K562 (cell line): ENCODE measurements at regions not wholly inside any gene's neighbourhood (a gene's known extent, or its start where the extent isn't known, plus 50 kb on each side); places are given as distances from the start of the nearest gene placed in this dataset.

Source experiments
- BACH1 ChIP-seq: fragments of 200-800 bp; sonication (Bioruptor generic); IDR thresholded peaks from 2 replicates; pipeline ENCODE4 v1.6.1; 2016; ENCODE audit warnings: missing genetic modification characterization, missing compliant biosample characterization
- BDP1 ChIP-seq: IDR thresholded peaks from 3 replicates; pipeline ENCODE4 v1.6.1; 2011; ENCODE audit not compliant: insufficient read length, insufficient read depth
- COPS2 ChIP-seq: fragments of 450-650 bp; conservative IDR thresholded peaks from 2 replicates; pipeline ENCODE4 v1.6.1; 2016; ENCODE audit warnings: mild to moderate bottlenecking, moderate library complexity
- HDGF ChIP-seq: fragments of 450-650 bp; IDR thresholded peaks from 2 replicates; pipeline ENCODE4 v1.6.1; 2016
- MCM2 ChIP-seq: fragments of 450-650 bp; IDR thresholded peaks from 2 replicates; pipeline ENCODE4 v1.6.1; 2017; ENCODE audit warnings: low read depth, mild to moderate bottlenecking
- MECOM ChIP-seq: fragments of 250-450 bp; sonication (Bioruptor Pico); IDR thresholded peaks from 2 replicates; pipeline ENCODE4 v1.8.0; 2022; ENCODE audit warnings: inconsistent platforms
- NFE2L1 ChIP-seq: fragments of 450-650 bp; IDR thresholded peaks from 2 replicates; pipeline ENCODE4 v1.6.1; 2016; ENCODE audit warnings: missing genetic modification characterization, low read depth, mild to moderate bottlenecking, missing compliant biosample characterization, moderate library complexity, borderline replicate concordance
- TAF15 ChIP-seq: fragments of 200-400 bp; formaldehyde crosslinking; IDR thresholded peaks from 2 replicates; pipeline ENCODE4 v1.6.1; 2017; ENCODE audit warnings: mild to moderate bottlenecking, low read depth, low read length, moderate library complexity
- TBP ChIP-seq: optimal IDR thresholded peaks from 2 replicates; pipeline ENCODE3; 2011; ENCODE audit warnings: low read depth, low read length, improper control_type of control experiment
- ZNF586 ChIP-seq: fragments of 450-650 bp; formaldehyde crosslinking; conservative IDR thresholded peaks from 2 replicates; pipeline ENCODE4 v1.4.0; 2020; ENCODE audit warnings: mild to moderate bottlenecking, moderate library complexity
- ZNF780A ChIP-seq: fragments of 250-450 bp; sonication (Bioruptor Pico); IDR thresholded peaks from 2 replicates; pipeline ENCODE4 v1.5.0; 2021; ENCODE audit warnings: mild to moderate bottlenecking
- TF ChIP-seq, protein P1 (sequence below): fragments of 450-650 bp; formaldehyde crosslinking; IDR thresholded peaks from 2 replicates; pipeline ENCODE4 v1.4.0; 2020; ENCODE audit warnings: mild to moderate bottlenecking, mixed read lengths
- TF ChIP-seq, protein P2 (sequence below): fragments of 250-450 bp; sonication (Bioruptor Pico); IDR thresholded peaks from 2 replicates; pipeline ENCODE4 v1.4.0; 2020; ENCODE audit warnings: mild to moderate bottlenecking, moderate library complexity
- TF ChIP-seq, protein P3 (sequence below): fragments of 250-450 bp; sonication (Bioruptor Pico); IDR thresholded peaks from 2 replicates; pipeline ENCODE4 v1.8.0; 2021; ENCODE audit warnings: mild to moderate bottlenecking, moderate library complexity
- TF ChIP-seq, protein P4 (sequence below): fragments of 200-800 bp; sonication (Bioruptor generic); IDR thresholded peaks from 2 replicates; pipeline ENCODE4 v1.6.1; 2016; ENCODE audit warnings: missing genetic modification characterization, missing compliant biosample characterization

DNA sequence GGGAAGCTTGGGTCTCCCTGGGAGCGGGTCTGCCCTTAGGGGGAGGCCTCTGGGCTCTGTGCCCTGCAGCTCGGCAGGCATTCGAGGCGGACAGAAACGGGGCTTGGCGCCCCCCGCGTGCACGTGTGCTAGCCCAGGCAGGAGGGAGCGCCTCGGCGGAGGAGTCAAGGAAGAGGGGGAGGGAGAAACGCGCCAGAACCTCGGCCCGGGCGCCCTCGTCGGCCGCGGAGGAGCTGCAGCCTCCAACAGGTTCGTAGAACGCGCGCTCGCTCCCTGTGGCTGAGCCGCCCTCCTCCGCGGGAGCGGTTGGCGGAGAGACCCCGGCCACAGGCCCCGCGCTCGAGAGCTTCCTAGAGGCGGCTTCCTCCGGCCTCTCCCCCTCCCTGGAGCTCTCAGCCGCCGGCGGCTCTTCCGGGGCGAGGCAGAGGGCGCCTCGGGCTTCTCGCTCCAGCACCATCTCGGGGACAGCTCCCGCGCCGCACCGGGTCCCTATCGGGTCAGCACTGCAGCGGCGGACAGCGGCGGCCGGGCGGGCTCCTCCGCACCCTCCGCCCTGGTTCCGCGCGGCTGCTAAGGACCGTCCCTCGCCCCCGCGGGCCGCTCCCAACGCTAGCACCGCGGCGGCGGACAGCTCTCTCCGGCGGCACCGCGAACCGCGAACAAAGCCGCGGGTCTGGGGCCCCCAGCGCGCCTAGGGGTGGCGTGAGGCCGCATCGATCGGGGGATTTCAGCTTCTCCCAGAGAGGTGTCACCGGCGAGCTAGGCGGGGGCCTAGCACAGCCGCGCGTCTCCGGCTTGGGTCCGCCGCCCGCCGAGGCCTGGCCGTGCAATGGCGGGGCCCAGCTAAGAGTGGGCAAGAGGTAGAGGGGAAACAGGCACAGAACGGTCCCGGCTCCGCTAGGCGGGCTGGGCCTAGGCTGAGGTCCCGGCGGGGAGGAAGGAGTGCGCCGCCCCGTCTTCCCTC, 74.6 kb upstream of the CPLX2 start (continued):
- TF ChIP-seq BDP1 = no peak
- TF ChIP-seq, protein P1, sequence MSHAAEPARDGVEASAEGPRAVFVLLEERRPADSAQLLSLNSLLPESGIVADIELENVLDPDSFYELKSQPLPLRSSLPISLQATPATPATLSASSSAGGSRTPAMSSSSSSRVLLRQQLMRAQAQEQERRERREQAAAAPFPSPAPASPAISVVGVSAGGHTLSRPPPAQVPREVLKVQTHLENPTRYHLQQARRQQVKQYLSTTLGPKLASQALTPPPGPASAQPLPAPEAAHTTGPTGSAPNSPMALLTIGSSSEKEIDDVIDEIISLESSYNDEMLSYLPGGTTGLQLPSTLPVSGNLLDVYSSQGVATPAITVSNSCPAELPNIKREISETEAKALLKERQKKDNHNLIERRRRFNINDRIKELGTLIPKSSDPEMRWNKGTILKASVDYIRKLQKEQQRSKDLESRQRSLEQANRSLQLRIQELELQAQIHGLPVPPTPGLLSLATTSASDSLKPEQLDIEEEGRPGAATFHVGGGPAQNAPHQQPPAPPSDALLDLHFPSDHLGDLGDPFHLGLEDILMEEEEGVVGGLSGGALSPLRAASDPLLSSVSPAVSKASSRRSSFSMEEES (CRISPR knock-in tag) = no peak
- no peak for TF ChIP-seq TBP
- TF ChIP-seq, protein P2, sequence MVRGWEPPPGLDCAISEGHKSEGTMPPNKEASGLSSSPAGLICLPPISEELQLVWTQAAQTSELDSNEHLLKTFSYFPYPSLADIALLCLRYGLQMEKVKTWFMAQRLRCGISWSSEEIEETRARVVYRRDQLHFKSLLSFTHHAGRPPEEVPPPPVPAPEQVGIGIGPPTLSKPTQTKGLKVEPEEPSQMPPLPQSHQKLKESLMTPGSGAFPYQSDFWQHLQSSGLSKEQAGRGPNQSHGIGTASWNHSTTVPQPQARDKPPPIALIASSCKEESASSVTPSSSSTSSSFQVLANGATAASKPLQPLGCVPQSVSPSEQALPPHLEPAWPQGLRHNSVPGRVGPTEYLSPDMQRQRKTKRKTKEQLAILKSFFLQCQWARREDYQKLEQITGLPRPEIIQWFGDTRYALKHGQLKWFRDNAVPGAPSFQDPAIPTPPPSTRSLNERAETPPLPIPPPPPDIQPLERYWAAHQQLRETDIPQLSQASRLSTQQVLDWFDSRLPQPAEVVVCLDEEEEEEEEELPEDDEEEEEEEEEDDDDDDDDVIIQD (CRISPR knock-in tag) = no peak
- peak; percentile 85 for TF ChIP-seq MECOM (CRISPR knock-in tag)
- TF ChIP-seq ZNF780A (CRISPR knock-in tag) = no peak
- TF ChIP-seq COPS2 = no peak
- TF ChIP-seq BACH1 (tag) = no peak
- no peak for TF ChIP-seq HDGF
- TF ChIP-seq MCM2 = no peak
- TF ChIP-seq, protein P3, sequence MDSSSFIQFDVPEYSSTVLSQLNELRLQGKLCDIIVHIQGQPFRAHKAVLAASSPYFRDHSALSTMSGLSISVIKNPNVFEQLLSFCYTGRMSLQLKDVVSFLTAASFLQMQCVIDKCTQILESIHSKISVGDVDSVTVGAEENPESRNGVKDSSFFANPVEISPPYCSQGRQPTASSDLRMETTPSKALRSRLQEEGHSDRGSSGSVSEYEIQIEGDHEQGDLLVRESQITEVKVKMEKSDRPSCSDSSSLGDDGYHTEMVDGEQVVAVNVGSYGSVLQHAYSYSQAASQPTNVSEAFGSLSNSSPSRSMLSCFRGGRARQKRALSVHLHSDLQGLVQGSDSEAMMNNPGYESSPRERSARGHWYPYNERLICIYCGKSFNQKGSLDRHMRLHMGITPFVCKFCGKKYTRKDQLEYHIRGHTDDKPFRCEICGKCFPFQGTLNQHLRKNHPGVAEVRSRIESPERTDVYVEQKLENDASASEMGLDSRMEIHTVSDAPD (CRISPR knock-in tag) = no peak
- TF ChIP-seq, protein P4, sequence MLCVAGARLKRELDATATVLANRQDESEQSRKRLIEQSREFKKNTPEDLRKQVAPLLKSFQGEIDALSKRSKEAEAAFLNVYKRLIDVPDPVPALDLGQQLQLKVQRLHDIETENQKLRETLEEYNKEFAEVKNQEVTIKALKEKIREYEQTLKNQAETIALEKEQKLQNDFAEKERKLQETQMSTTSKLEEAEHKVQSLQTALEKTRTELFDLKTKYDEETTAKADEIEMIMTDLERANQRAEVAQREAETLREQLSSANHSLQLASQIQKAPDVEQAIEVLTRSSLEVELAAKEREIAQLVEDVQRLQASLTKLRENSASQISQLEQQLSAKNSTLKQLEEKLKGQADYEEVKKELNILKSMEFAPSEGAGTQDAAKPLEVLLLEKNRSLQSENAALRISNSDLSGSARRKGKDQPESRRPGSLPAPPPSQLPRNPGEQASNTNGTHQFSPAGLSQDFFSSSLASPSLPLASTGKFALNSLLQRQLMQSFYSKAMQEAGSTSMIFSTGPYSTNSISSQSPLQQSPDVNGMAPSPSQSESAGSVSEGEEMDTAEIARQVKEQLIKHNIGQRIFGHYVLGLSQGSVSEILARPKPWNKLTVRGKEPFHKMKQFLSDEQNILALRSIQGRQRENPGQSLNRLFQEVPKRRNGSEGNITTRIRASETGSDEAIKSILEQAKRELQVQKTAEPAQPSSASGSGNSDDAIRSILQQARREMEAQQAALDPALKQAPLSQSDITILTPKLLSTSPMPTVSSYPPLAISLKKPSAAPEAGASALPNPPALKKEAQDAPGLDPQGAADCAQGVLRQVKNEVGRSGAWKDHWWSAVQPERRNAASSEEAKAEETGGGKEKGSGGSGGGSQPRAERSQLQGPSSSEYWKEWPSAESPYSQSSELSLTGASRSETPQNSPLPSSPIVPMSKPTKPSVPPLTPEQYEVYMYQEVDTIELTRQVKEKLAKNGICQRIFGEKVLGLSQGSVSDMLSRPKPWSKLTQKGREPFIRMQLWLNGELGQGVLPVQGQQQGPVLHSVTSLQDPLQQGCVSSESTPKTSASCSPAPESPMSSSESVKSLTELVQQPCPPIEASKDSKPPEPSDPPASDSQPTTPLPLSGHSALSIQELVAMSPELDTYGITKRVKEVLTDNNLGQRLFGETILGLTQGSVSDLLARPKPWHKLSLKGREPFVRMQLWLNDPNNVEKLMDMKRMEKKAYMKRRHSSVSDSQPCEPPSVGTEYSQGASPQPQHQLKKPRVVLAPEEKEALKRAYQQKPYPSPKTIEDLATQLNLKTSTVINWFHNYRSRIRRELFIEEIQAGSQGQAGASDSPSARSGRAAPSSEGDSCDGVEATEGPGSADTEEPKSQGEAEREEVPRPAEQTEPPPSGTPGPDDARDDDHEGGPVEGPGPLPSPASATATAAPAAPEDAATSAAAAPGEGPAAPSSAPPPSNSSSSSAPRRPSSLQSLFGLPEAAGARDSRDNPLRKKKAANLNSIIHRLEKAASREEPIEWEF (CRISPR knock-in tag) = no peak
- TF ChIP-seq ZNF586 (CRISPR knock-in tag) = no peak
- TF ChIP-seq TAF15 = no peak
- no peak for TF ChIP-seq NFE2L1
